Astrocyte (in vitro differentiated cells and primary cell): ENCODE measurements at regions not wholly inside any gene's neighbourhood (a gene's known extent, or its start where the extent isn't known, plus 50 kb on each side); places are given as distances from the start of the nearest gene placed in this dataset.

Source experiments
- DNase-seq: peaks from one replicate; pipeline ENCODE4 v3.0.0-alpha.2; 2010; ENCODE audit warnings: low read depth
- FAIRE-seq: peaks from 2 replicates; lab custom pipeline; 2011; peaks lifted over from hg19 to GRCh38; lab: Jason Lieb, UNC
- H2AFZ ChIP-seq: 2 replicates; pipeline ENCODE4 v1.6.0; 2012; ENCODE audit warnings: low read depth, low read length, inconsistent platforms
- H3K27ac ChIP-seq: 2 replicates; pipeline ENCODE4 v1.5.1; 2011; ENCODE audit warnings: low read depth, low read length, inconsistent platforms
- H3K27me3 ChIP-seq: 2 replicates; pipeline ENCODE4 v1.6.0; 2011; ENCODE audit warnings: low read length, inconsistent platforms; ENCODE audit not compliant: insufficient read depth
- H3K36me3 ChIP-seq: 2 replicates; pipeline ENCODE4 v1.5.1; 2011; ENCODE audit warnings: low read length, inconsistent platforms; ENCODE audit not compliant: insufficient read depth
- H3K4me1 ChIP-seq: 2 replicates; pipeline ENCODE4 v1.5.1; 2011; ENCODE audit warnings: low read length, inconsistent platforms; ENCODE audit not compliant: insufficient read depth
- H3K4me2 ChIP-seq: 2 replicates; pipeline ENCODE4 v1.6.0; 2012; ENCODE audit warnings: low read length, inconsistent platforms
- H3K4me3 ChIP-seq: 2 replicates; pipeline ENCODE4 v1.5.1; 2011; ENCODE audit warnings: low read depth, mild to moderate bottlenecking, low read length, inconsistent platforms; ENCODE audit not compliant: insufficient read depth
- H3K79me2 ChIP-seq: 2 replicates; pipeline ENCODE4 v1.6.0; 2012; ENCODE audit warnings: mild to moderate bottlenecking, low read length, inconsistent platforms; ENCODE audit not compliant: insufficient read depth
- H3K9ac ChIP-seq: 2 replicates; pipeline ENCODE4 v1.6.0; 2012; ENCODE audit warnings: mild to moderate bottlenecking, low read length, inconsistent platforms
- H3K9me3 ChIP-seq: 2 replicates; pipeline ENCODE4 v1.5.1; 2012; ENCODE audit warnings: low read depth, mild to moderate bottlenecking, low read length, inconsistent platforms; ENCODE audit not compliant: insufficient read depth
- H4K20me1 ChIP-seq: 2 replicates; pipeline ENCODE4 v1.6.0; 2012; ENCODE audit warnings: low read length, inconsistent platforms; ENCODE audit not compliant: insufficient read depth
- H3K27ac Mint-ChIP-seq: one replicate; pipeline ENCODE4 v1.8.0; 2021; ENCODE audit warnings: mild to moderate bottlenecking, mixed read lengths; ENCODE audit not compliant: unreplicated experiment
- H3K27me3 Mint-ChIP-seq: one replicate; pipeline ENCODE4 v1.8.0; 2021; ENCODE audit warnings: low read depth, mixed read lengths; ENCODE audit not compliant: unreplicated experiment
- H3K36me3 Mint-ChIP-seq: one replicate; pipeline ENCODE4 v1.8.0; 2021; ENCODE audit warnings: low read depth, mixed read lengths; ENCODE audit not compliant: unreplicated experiment
- H3K4me1 Mint-ChIP-seq: one replicate; pipeline ENCODE4 v1.8.0; 2021; ENCODE audit warnings: low read depth, mixed read lengths; ENCODE audit not compliant: unreplicated experiment
- H3K4me3 Mint-ChIP-seq: one replicate; pipeline ENCODE4 v1.8.0; 2021; ENCODE audit warnings: mild to moderate bottlenecking, moderate library complexity, mixed read lengths; ENCODE audit not compliant: unreplicated experiment
- H3K9me3 Mint-ChIP-seq: one replicate; pipeline ENCODE4 v1.8.0; 2021; ENCODE audit warnings: mild to moderate bottlenecking, mixed read lengths; ENCODE audit not compliant: unreplicated experiment
- CTCF ChIP-seq: IDR thresholded peaks from 2 replicates; pipeline ENCODE4 v1.5.1; 2011; ENCODE audit warnings: low read depth, mild to moderate bottlenecking, inconsistent platforms, low read length, moderate library complexity; ENCODE audit not compliant: insufficient read depth
- EZH2 ChIP-seq: IDR thresholded peaks from 2 replicates; pipeline ENCODE4 v1.6.1; 2012; ENCODE audit warnings: mild to moderate bottlenecking, low read length, inconsistent platforms; ENCODE audit not compliant: insufficient read depth

DNA sequence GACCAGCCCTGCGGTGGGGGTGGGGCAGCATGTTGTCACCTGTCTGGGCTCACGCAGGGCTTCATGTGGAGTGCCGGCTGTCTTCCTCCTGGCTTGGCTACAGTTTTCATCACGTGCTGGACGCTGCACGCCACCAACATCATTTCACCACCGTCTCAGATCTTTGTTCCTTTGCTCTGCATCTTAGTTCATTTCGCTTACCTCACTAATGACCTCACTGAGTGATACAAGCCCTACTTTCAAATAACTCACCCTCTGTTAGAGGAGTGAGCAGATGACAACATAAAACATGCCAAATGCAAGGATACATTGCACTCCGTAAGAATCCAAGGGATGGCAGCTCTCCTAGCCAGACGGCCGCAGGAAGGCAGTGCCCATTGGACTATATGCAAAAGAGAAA is 527.5 kb downstream of the GALR1 start:
- no peak overlapping the region for H3K27ac ChIP-seq
- peaks cover 15% of the 10 kb centered on the region for H3K9me3 ChIP-seq
- H3K36me3 ChIP-seq: no peaks in the 10 kb centered on the region
- H3K4me2 ChIP-seq: no peak overlapping the region
- TF ChIP-seq CTCF: no peak
- no peak for TF ChIP-seq EZH2
- H4K20me1 ChIP-seq: no peaks in the 10 kb centered on the region
- Mint-ChIP-seq H3K36me3 (no peaks in the 10 kb centered on the region), H3K27ac (no peak overlapping the region), H3K9me3 (peaks cover 4% of the 10 kb centered on the region), H3K4me1 (no peaks in the 10 kb centered on the region), H3K27me3 (no peaks in the 10 kb centered on the region), H3K4me3 (no peak overlapping the region)
- no peaks in the 10 kb centered on the region for H3K79me2 ChIP-seq
- H3K4me1 ChIP-seq: no peaks in the 10 kb centered on the region
- no peaks in the 10 kb centered on the region for H3K27me3 ChIP-seq
- H2AFZ ChIP-seq: no peak overlapping the region
- FAIRE-seq (no peak), DNase-seq (no peak)
- no peak overlapping the region for H3K4me3 ChIP-seq
- no peak overlapping the region for H3K9ac ChIP-seq

- H3K27ac ChIP-seq: no peak overlapping the region
- Mint-ChIP-seq H3K36me3 (no peaks in the 10 kb centered on the region), H3K4me1 (no peaks in the 10 kb centered on the region), H3K4me3 (no peak overlapping the region), H3K27me3 (no peaks in the 10 kb centered on the region), H3K27ac (no peak overlapping the region), H3K9me3 (peaks cover 1% of the 10 kb centered on the region)
- H3K9ac ChIP-seq: no peak overlapping the region
- H3K27me3 ChIP-seq: no peaks in the 10 kb centered on the region
- no peak overlapping the region for H3K4me2 ChIP-seq
- no peak for TF ChIP-seq CTCF
- no peak for TF ChIP-seq EZH2
- H3K9me3 ChIP-seq: peaks cover 5% of the 10 kb centered on the region
- no peak for DNase-seq
- no peaks in the 10 kb centered on the region for H3K79me2 ChIP-seq
- no peaks in the 10 kb centered on the region for H4K20me1 ChIP-seq
- FAIRE-seq: no peak
- H3K4me1 ChIP-seq: no peaks in the 10 kb centered on the region
- H2AFZ ChIP-seq: no peak overlapping the region
- H3K4me3 ChIP-seq: no peak overlapping the region
- no peaks in the 10 kb centered on the region for H3K36me3 ChIP-seq
These were observed 535.2 kb downstream of the GALR1 start for GRCh38 chr18:77784759-77785379.

DNA sequence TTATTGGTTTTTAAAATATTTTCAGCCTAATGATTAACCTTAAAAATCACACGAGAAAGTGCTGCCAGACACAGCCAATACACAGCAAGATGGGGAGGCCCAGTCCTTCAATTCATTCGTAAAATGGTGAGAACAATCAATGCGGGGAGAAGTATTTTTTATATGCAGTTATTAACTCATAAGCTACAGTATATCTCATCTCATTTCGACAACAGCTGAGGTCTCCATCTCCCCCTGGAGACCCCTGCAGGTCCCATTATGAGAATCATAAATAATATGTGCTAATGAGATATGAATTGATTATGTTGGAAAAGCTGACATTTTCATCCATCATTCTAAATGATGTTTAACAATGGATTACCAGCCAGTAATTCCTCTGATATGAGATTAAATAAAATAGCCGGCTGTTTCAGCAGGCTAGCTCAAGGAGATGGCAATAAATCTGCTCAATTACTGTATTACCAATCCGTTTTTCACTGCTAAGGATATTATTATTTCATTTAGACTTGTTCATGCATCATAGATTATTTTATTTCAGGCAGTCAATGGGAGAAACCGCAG is 535.8 kb downstream of the GALR1 start:
- Histone ChIP-seq H3K27ac (no peak overlapping the region), H3K4me1 (no peaks in the 10 kb centered on the region), H3K4me3 (no peak overlapping the region), H3K4me2 (no peak overlapping the region), H3K79me2 (no peaks in the 10 kb centered on the region), H3K27me3 (no peaks in the 10 kb centered on the region), H2AFZ (no peak overlapping the region), H4K20me1 (no peaks in the 10 kb centered on the region), H3K9ac (no peak overlapping the region), H3K36me3 (no peaks in the 10 kb centered on the region), H3K9me3 (peaks cover 5% of the 10 kb centered on the region)
- no peak for FAIRE-seq
- H3K4me1 Mint-ChIP-seq: no peaks in the 10 kb centered on the region
- no peak overlapping the region for H3K27ac Mint-ChIP-seq
- TF ChIP-seq CTCF (no peak), EZH2 (no peak)
- peaks cover 1% of the 10 kb centered on the region for H3K9me3 Mint-ChIP-seq
- no peaks in the 10 kb centered on the region for H3K36me3 Mint-ChIP-seq
- H3K27me3 Mint-ChIP-seq: no peaks in the 10 kb centered on the region
- DNase-seq: no peak
- H3K4me3 Mint-ChIP-seq: no peak overlapping the region
